ENCODE measurements at regions not wholly inside any gene's neighbourhood (a gene's known extent, or its start where the extent isn't known, plus 50 kb on each side); places are given as distances from the start of the nearest gene placed in this dataset.

GRCh38 chr3:178967177-178967532 is 104.5 kb downstream of the ZMAT3 start:
- Histone ChIP-seq H3K4me3 (no peak overlapping the region), H3K4me2 (no peak overlapping the region), H3K4me1 (no peaks in the 10 kb centered on the region), H3K9me3 (no peaks in the 10 kb centered on the region), H3K27ac (no peak overlapping the region)
- ATAC-seq (no peak), FAIRE-seq (no peak), DNase-seq (ENCODE audit: low read depth in 1 of 2, low spot score in 1 of 2) (no peak)
- TF ChIP-seq KDM1A (IDR thresholded peaks at IDR 0.05; ENCODE audit: low read depth): no peak
- no peak for TF ChIP-seq MYC (IDR thresholded peaks at IDR 0.05; ENCODE audit: borderline replicate concordance, low read length)
- no peak for TF ChIP-seq ELK1 (IDR thresholded peaks at IDR 0.05; ENCODE audit: low read depth, low read length)
- 53% methylated on average over 1 of the region's 1 CpG for WGBS (ENCODE audit: missing lambda C conversion rate)
- ChIA-PET POLR2A (no interaction called here), CTCF (interaction anchor here (1.0 to 3.0 kb wide), 3 partner anchors 10 to 532 kb away, joined by 3 to 16 read pairs (median 3); no protein-coding TSS in a partner anchor)

GRCh38 chr3:178966299-178967176 is 105.1 kb downstream of the ZMAT3 start:
- no peaks in the 10 kb centered on the region for H3K4me1 ChIP-seq
- ATAC-seq (no peak), DNase-seq (ENCODE audit: low read depth in 1 of 2, low spot score in 1 of 2) (peak in 1 of 2 experiments; percentile 16), FAIRE-seq (no peak)
- no peak overlapping the region for H3K27ac ChIP-seq
- H3K4me2 ChIP-seq: peak overlapping the region; percentile 54
- H3K9me3 ChIP-seq: no peaks in the 10 kb centered on the region
- POLR2A ChIA-PET: no interaction called here
- CTCF ChIA-PET: interaction anchor here (0.7 to 3.0 kb wide), 4 partner anchors 9 to 531 kb away, joined by 3 to 16 read pairs (median 3); no protein-coding TSS in a partner anchor
- no peak for TF ChIP-seq TFCP2L1 (CRISPR knock-in tag; IDR thresholded peaks at IDR 0.05)
- peak; percentile 45 for TF ChIP-seq SMC3 (IDR thresholded peaks at IDR 0.05)
- peak; percentile 56 to 58 for TF ChIP-seq RAD21 (conservative IDR thresholded peaks at IDR 0.05 in 1 of 2, IDR thresholded peaks at IDR 0.05 in 1 of 2)
- peak; percentile 52 for TF ChIP-seq CTCF (IDR thresholded peaks at IDR 0.05)
- 33% methylated on average over 6 of the region's 6 CpGs for WGBS (ENCODE audit: missing lambda C conversion rate)
- H3K4me3 ChIP-seq: no peak overlapping the region

GRCh38 chr3:178964551-178964950 is 107.1 kb downstream of the ZMAT3 start:
- ChIA-PET CTCF (no interaction called here), POLR2A (no interaction called here)
- ATAC-seq (no peak), FAIRE-seq (no peak), DNase-seq (ENCODE audit: low read depth in 1 of 2, low spot score in 1 of 2) (no peak)
- WGBS (ENCODE audit: missing lambda C conversion rate): 0% methylated on average over 4 of the region's 4 CpGs
- no peak overlapping the region for H3K27ac ChIP-seq
- H3K9me3 ChIP-seq: no peaks in the 10 kb centered on the region
- no peak overlapping the region for H3K4me2 ChIP-seq
- H3K4me1 ChIP-seq: no peaks in the 10 kb centered on the region
- H3K4me3 ChIP-seq: no peak overlapping the region
- TF ChIP-seq HES2 (IDR thresholded peaks at IDR 0.05) (no peak), EHF (CRISPR knock-in tag; IDR thresholded peaks at IDR 0.05) (no peak), BHLHE40 (IDR thresholded peaks at IDR 0.05; ENCODE audit: low read depth, low read length) (no peak), RCOR1 (IDR thresholded peaks at IDR 0.05; ENCODE audit: low read depth, low read length) (no peak)

- CTCF ChIA-PET: no interaction called here
- ATAC-seq: no peak
- Histone ChIP-seq H3K9me3 (no peaks in the 10 kb centered on the region), H3K27ac (no peak overlapping the region), H3K4me3 (no peak overlapping the region), H3K4me1 (no peaks in the 10 kb centered on the region), H3K4me2 (no peak overlapping the region)
- no peak for FAIRE-seq
- no peak for DNase-seq (ENCODE audit: low read depth in 1 of 2, low spot score in 1 of 2)
- POLR2A ChIA-PET: no interaction called here
- TF ChIP-seq JUNB (IDR thresholded peaks at IDR 0.05) (no peak), NPAS2 (CRISPR knock-in tag; IDR thresholded peaks at IDR 0.05; ENCODE audit: borderline replicate concordance) (no peak), PHF8 (IDR thresholded peaks at IDR 0.05; ENCODE audit: borderline replicate concordance, low read depth) (no peak), POLR2A (IDR thresholded peaks at IDR 0.05; ENCODE audit: low read length) (no peak), ZNF302 (CRISPR knock-in tag; IDR thresholded peaks at IDR 0.05) (no peak), ESRRA (IDR thresholded peaks at IDR 0.05; ENCODE audit: borderline replicate concordance, low read length) (no peak), ATOH8 (CRISPR knock-in tag; IDR thresholded peaks at IDR 0.05; ENCODE audit: low read depth) (no peak), EP300 (IDR thresholded peaks at IDR 0.05) (no peak), RNF2 (IDR thresholded peaks at IDR 0.05; ENCODE audit: borderline replicate concordance, low read depth) (no peak), RCOR1 (IDR thresholded peaks at IDR 0.05; ENCODE audit: low read depth, low read length) (no peak), TP53 (CRISPR knock-in tag; IDR thresholded peaks at IDR 0.05) (no peak), HMGXB4 (CRISPR knock-in tag; IDR thresholded peaks at IDR 0.05; ENCODE audit: borderline replicate concordance) (no peak), ZSCAN20 (CRISPR knock-in tag; IDR thresholded peaks at IDR 0.05) (no peak), TFCP2L1 (CRISPR knock-in tag; IDR thresholded peaks at IDR 0.05) (no peak), GATA3 (IDR thresholded peaks at IDR 0.05; ENCODE audit: borderline replicate concordance) (no peak), FOSB (CRISPR knock-in tag; IDR thresholded peaks at IDR 0.05) (no peak)
Observed at GRCh38 chr3:178960918-178961317, 110.7 kb downstream of the ZMAT3 start.

All from A549 (cell line).